Lower leg skin (tissue), 3 donors: ENCODE measurements at regions not wholly inside any gene's neighbourhood (a gene's known extent, or its start where the extent isn't known, plus 50 kb on each side); places are given as distances from the start of the nearest gene placed in this dataset.

Experiments
- CTCF ChIP-seq, 3 donors: fragments of 450-650 bp; IDR thresholded peaks; one replicate each; pipeline ENCODE4 v1.5.1; 2016; ENCODE audit warnings: antibody characterized with exemption in 3 of 3, mild to moderate bottlenecking in 3 of 3, moderate library complexity in 2 of 3
- POLR2A ChIP-seq, 2 donors: fragments of 450-650 bp; IDR thresholded peaks; one replicate each; pipeline ENCODE4 v1.6.1; 2016 to 2017; ENCODE audit warnings: antibody characterized with exemption in 2 of 2, mild to moderate bottlenecking in 1 of 2, moderate library complexity in 1 of 2

GRCh38 chr2:16149349-16150243 lies 209.2 kb downstream of the MYCN start:
- TF ChIP-seq POLR2A (IDR thresholded peaks at IDR 0.05) (no peak), CTCF (IDR thresholded peaks at IDR 0.05) (no peak)
